NCI-H2196 treated with DMSO at 0.1 percent for 48 hours (cell line): ENCODE measurements at regions not wholly inside any gene's neighbourhood (a gene's known extent, or its start where the extent isn't known, plus 50 kb on each side); places are given as distances from the start of the nearest gene placed in this dataset.

Source experiments
- DNase-seq: peaks from one replicate; lab custom pipeline; 2025; ENCODE audit not compliant: unreplicated experiment; lab: John Stamatoyannopoulos, UW

- DNase-seq: no peak
Observed at GRCh38 chr14:76551906-76552305, 176.0 kb downstream of the ESRRB start.

- DNase-seq: no peak
Observed at GRCh38 chr14:76564471-76565422, 188.8 kb downstream of the ESRRB start.

- no peak for DNase-seq
Observed at GRCh38 chr14:76566439-76566838, 190.5 kb downstream of the ESRRB start.

GRCh38 chr14:76574416-76575095, 186.7 kb upstream of the VASH1 start:
- DNase-seq: no peak

GRCh38 chr14:76575108-76575507, 186.2 kb upstream of the VASH1 start:
- DNase-seq: no peak

GRCh38 chr14:76576047-76576741, 185.1 kb upstream of the VASH1 start:
- peak; percentile 36 for DNase-seq

GRCh38 chr14:76577090-76577489, 184.2 kb upstream of the VASH1 start:
- no peak for DNase-seq

- no peak for DNase-seq
Observed at GRCh38 chr14:76577837-76578236, 183.4 kb upstream of the VASH1 start.

- no peak for DNase-seq
Observed at GRCh38 chr14:76580399-76580798, 180.9 kb upstream of the VASH1 start.

- no peak for DNase-seq
Observed at GRCh38 chr14:76580967-76581366, 180.3 kb upstream of the VASH1 start.

- no peak for DNase-seq
Observed at GRCh38 chr14:76581592-76581991, 179.7 kb upstream of the VASH1 start.

- DNase-seq: no peak
Observed at GRCh38 chr14:76582447-76582846, 178.8 kb upstream of the VASH1 start.

- no peak for DNase-seq
Observed at GRCh38 chr14:76583174-76583573, 178.1 kb upstream of the VASH1 start.

- no peak for DNase-seq
Observed at GRCh38 chr14:76583805-76584204, 177.5 kb upstream of the VASH1 start.

GRCh38 chr14:76584271-76584702, 177.0 kb upstream of the VASH1 start:
- no peak for DNase-seq

GRCh38 chr14:76585616-76586015, 175.7 kb upstream of the VASH1 start:
- no peak for DNase-seq

- no peak for DNase-seq
Observed at GRCh38 chr14:76589246-76589645, 172.0 kb upstream of the VASH1 start.

GRCh38 chr14:76591266-76591665, 170.0 kb upstream of the VASH1 start:
- DNase-seq: no peak

GRCh38 chr14:76595266-76595665, 166.0 kb upstream of the VASH1 start:
- DNase-seq: no peak

GRCh38 chr14:76597387-76597786, 163.9 kb upstream of the VASH1 start:
- no peak for DNase-seq

GRCh38 chr14:76599141-76599540, 162.1 kb upstream of the VASH1 start:
- no peak for DNase-seq
